ENCODE measurements at regions not wholly inside any gene's neighbourhood (a gene's known extent, or its start where the extent isn't known, plus 50 kb on each side); places are given as distances from the start of the nearest gene placed in this dataset.

- no peak for TF ChIP-seq CTCF (IDR thresholded peaks at IDR 0.05; ENCODE audit: insufficient read depth, low read length, poor library complexity, severe bottlenecking)
- no peaks in the 10 kb centered on the region for H3K36me3 ChIP-seq (ENCODE audit: control insufficient read depth, insufficient read depth, low read length)
- H3K4me3 ChIP-seq (replicated peaks; ENCODE audit: low read depth, low read length): no peak overlapping the region
- H3K27me3 ChIP-seq (replicated peaks; ENCODE audit: control insufficient read depth, insufficient read depth, low read length): no peaks in the 10 kb centered on the region
- no peak for DNase-seq (ENCODE audit: extremely low read depth, insufficient read length)
Measured at GRCh38 chr11:81004576-81004975, 1563.7 kb upstream of the TENM4 start.

DNA sequence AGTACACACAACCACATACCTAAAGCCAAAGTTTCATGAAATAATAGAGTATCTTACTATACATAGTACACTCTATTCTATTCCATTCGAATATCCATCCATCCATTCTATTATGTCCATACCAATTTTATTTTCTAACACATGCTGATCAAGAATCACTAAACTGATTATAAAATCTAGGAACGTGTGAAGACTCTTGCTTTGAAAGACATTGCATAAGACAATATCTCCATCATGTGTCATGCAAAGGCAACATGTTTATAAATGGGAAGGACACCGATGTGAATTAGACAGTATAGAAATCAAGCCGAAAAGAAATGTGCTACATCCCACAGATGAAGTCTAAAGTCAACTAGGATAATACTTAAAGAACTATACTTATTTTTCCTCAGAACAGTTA lies 1561.5 kb upstream of the TENM4 start:
- Histone ChIP-seq H3K27me3 (replicated peaks; ENCODE audit: control insufficient read depth, insufficient read depth, low read length) (no peaks in the 10 kb centered on the region; the same call in 1 of the 2 replicates), H3K4me3 (replicated peaks; ENCODE audit: low read depth, low read length) (no peak overlapping the region), H3K36me3 (ENCODE audit: control insufficient read depth, insufficient read depth, low read length) (no peaks in the 10 kb centered on the region)
- TF ChIP-seq CTCF (IDR thresholded peaks at IDR 0.05; ENCODE audit: insufficient read depth, low read length, poor library complexity, severe bottlenecking): no peak
- DNase-seq (ENCODE audit: extremely low read depth, insufficient read length): no peak

- Histone ChIP-seq H3K4me3 (replicated peaks; ENCODE audit: low read depth, low read length) (no peak overlapping the region), H3K27me3 (replicated peaks; ENCODE audit: control insufficient read depth, insufficient read depth, low read length) (no peaks in the 10 kb centered on the region; the same call in 1 of the 2 replicates), H3K36me3 (ENCODE audit: control insufficient read depth, insufficient read depth, low read length) (no peaks in the 10 kb centered on the region)
- TF ChIP-seq CTCF (IDR thresholded peaks at IDR 0.05; ENCODE audit: insufficient read depth, low read length, poor library complexity, severe bottlenecking): no peak
- no peak for DNase-seq (ENCODE audit: extremely low read depth, insufficient read length)
Measured at GRCh38 chr11:81000735-81001134, 1559.9 kb upstream of the TENM4 start.

DNA sequence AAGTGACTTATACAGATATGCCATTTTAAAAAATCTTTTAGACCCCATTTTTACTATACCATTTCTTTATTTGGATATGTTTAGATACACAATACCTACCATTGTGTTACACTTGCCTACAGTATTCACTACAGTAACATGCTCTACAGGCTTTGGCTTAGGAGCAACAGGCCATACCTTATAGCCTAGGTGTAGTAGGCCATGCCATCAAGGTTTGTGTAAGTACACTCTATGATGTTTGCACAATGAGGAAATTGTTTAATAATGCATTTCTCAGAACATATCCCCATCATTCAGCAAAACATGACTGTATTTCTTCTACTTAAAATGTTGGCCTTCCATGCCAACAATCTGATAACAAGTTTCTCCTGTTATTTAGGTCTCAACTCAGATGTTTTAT lies 1559.5 kb upstream of the TENM4 start:
- no peak for DNase-seq (ENCODE audit: extremely low read depth, insufficient read length)
- TF ChIP-seq CTCF (IDR thresholded peaks at IDR 0.05; ENCODE audit: insufficient read depth, low read length, poor library complexity, severe bottlenecking): no peak
- Histone ChIP-seq H3K27me3 (replicated peaks; ENCODE audit: control insufficient read depth, insufficient read depth, low read length) (no peaks in the 10 kb centered on the region; the same call in 1 of the 2 replicates), H3K4me3 (replicated peaks; ENCODE audit: low read depth, low read length) (no peak overlapping the region), H3K36me3 (ENCODE audit: control insufficient read depth, insufficient read depth, low read length) (no peaks in the 10 kb centered on the region)

GRCh38 chr11:80995523-80995922 lies 1554.7 kb upstream of the TENM4 start:
- no peak for DNase-seq (ENCODE audit: extremely low read depth, insufficient read length)
- Histone ChIP-seq H3K36me3 (ENCODE audit: control insufficient read depth, insufficient read depth, low read length) (no peaks in the 10 kb centered on the region), H3K27me3 (replicated peaks; ENCODE audit: control insufficient read depth, insufficient read depth, low read length) (no peaks in the 10 kb centered on the region; the same call in 1 of the 2 replicates), H3K4me3 (replicated peaks; ENCODE audit: low read depth, low read length) (no peak overlapping the region)
- TF ChIP-seq CTCF (IDR thresholded peaks at IDR 0.05; ENCODE audit: insufficient read depth, low read length, poor library complexity, severe bottlenecking): no peak

- no peak for TF ChIP-seq CTCF (IDR thresholded peaks at IDR 0.05; ENCODE audit: insufficient read depth, low read length, poor library complexity, severe bottlenecking)
- no peak for DNase-seq (ENCODE audit: extremely low read depth, insufficient read length)
- no peaks in the 10 kb centered on the region; the same call in 1 of the 2 replicates for H3K27me3 ChIP-seq (replicated peaks; ENCODE audit: control insufficient read depth, insufficient read depth, low read length)
- no peak overlapping the region for H3K4me3 ChIP-seq (replicated peaks; ENCODE audit: low read depth, low read length)
- no peaks in the 10 kb centered on the region for H3K36me3 ChIP-seq (ENCODE audit: control insufficient read depth, insufficient read depth, low read length)
Measured at GRCh38 chr11:80993536-80993935, 1552.7 kb upstream of the TENM4 start.

Data from GM06990 (cell line).